ENCODE measurements at regions not wholly inside any gene's neighbourhood (a gene's known extent, or its start where the extent isn't known, plus 50 kb on each side); places are given as distances from the start of the nearest gene placed in this dataset.

- peaks cover 5% of the 10 kb centered on the region for H3K4me1 ChIP-seq (ENCODE audit: control insufficient read depth, insufficient read depth, low read length)
- peak; percentile 10 for TF ChIP-seq CTCF (conservative IDR thresholded peaks at IDR 0.05)
- H3K9me3 ChIP-seq (ENCODE audit: control insufficient read depth, low read length): no peaks in the 10 kb centered on the region
- Mint-ChIP-seq H3K36me3 (ENCODE audit: low read depth) (no peaks in the 10 kb centered on the region), H3K9me3 (no peaks in the 10 kb centered on the region), H3K27ac (no peak overlapping the region), H3K27me3 (ENCODE audit: insufficient read depth) (no peaks in the 10 kb centered on the region), H3K4me1 (no peaks in the 10 kb centered on the region), H3K4me3 (no peak overlapping the region)
- WGBS, 2 experiments (ENCODE audit: insufficient coverage in 1 of 2, insufficient read length in 1 of 2): 90 to 93% methylated on average over 5 to 6 of the region's 6 CpGs
- H3K27ac ChIP-seq (ENCODE audit: low read depth, low read length): no peak overlapping the region
- H3K27me3 ChIP-seq (ENCODE audit: control insufficient read depth, insufficient read depth, low read length, poor library complexity, severe bottlenecking): no peaks in the 10 kb centered on the region
- no peaks in the 10 kb centered on the region for H3K36me3 ChIP-seq (ENCODE audit: control insufficient read depth, insufficient read depth, low read length)
- H3K4me3 ChIP-seq (ENCODE audit: low read length): no peak overlapping the region
- DNase-seq: no peak
- no peak overlapping the region for H3K9ac ChIP-seq (ENCODE audit: extremely low read depth, low read length, poor library complexity, severe bottlenecking)
These were observed 382.2 kb downstream of the FUT8 start for GRCh38 chr14:65794674-65795279.

- 94 to 95% methylated on average over 6 to 8 of the region's 8 CpGs for WGBS, 2 experiments (ENCODE audit: insufficient coverage in 1 of 2, insufficient read length in 1 of 2)
- no peaks in the 10 kb centered on the region for H3K36me3 ChIP-seq (ENCODE audit: control insufficient read depth, insufficient read depth, low read length)
- no peak for TF ChIP-seq CTCF (conservative IDR thresholded peaks at IDR 0.05)
- Mint-ChIP-seq H3K36me3 (ENCODE audit: low read depth) (no peaks in the 10 kb centered on the region), H3K27ac (no peak overlapping the region), H3K4me3 (no peak overlapping the region), H3K4me1 (no peaks in the 10 kb centered on the region), H3K27me3 (ENCODE audit: insufficient read depth) (peaks cover 5% of the 10 kb centered on the region), H3K9me3 (no peaks in the 10 kb centered on the region)
- H3K4me3 ChIP-seq (ENCODE audit: low read length): no peak overlapping the region
- no peaks in the 10 kb centered on the region for H3K27me3 ChIP-seq (ENCODE audit: control insufficient read depth, insufficient read depth, low read length, poor library complexity, severe bottlenecking)
- no peaks in the 10 kb centered on the region for H3K4me1 ChIP-seq (ENCODE audit: control insufficient read depth, insufficient read depth, low read length)
- no peak overlapping the region for H3K9ac ChIP-seq (ENCODE audit: extremely low read depth, low read length, poor library complexity, severe bottlenecking)
- no peak for DNase-seq
- no peak overlapping the region for H3K27ac ChIP-seq (ENCODE audit: low read depth, low read length)
- H3K9me3 ChIP-seq (ENCODE audit: control insufficient read depth, low read length): no peaks in the 10 kb centered on the region
These were observed 385.7 kb downstream of the FUT8 start for GRCh38 chr14:65798216-65798615.

- Histone ChIP-seq H3K27ac (ENCODE audit: low read depth, low read length) (no peak overlapping the region), H3K4me3 (ENCODE audit: low read length) (no peak overlapping the region), H3K9me3 (ENCODE audit: control insufficient read depth, low read length) (no peaks in the 10 kb centered on the region), H3K4me1 (ENCODE audit: control insufficient read depth, insufficient read depth, low read length) (no peaks in the 10 kb centered on the region), H3K9ac (ENCODE audit: extremely low read depth, low read length, poor library complexity, severe bottlenecking) (no peak overlapping the region), H3K36me3 (ENCODE audit: control insufficient read depth, insufficient read depth, low read length) (no peaks in the 10 kb centered on the region), H3K27me3 (ENCODE audit: control insufficient read depth, insufficient read depth, low read length, poor library complexity, severe bottlenecking) (no peaks in the 10 kb centered on the region)
- H3K4me1 Mint-ChIP-seq: no peaks in the 10 kb centered on the region
- no peak for TF ChIP-seq CTCF (conservative IDR thresholded peaks at IDR 0.05)
- no peak overlapping the region for H3K4me3 Mint-ChIP-seq
- no peaks in the 10 kb centered on the region for H3K9me3 Mint-ChIP-seq
- no peak overlapping the region for H3K27ac Mint-ChIP-seq
- H3K27me3 Mint-ChIP-seq (ENCODE audit: insufficient read depth): peaks cover 5% of the 10 kb centered on the region
- DNase-seq: no peak
- 89 to 96% methylated on average over 4 to 6 of the region's 6 CpGs for WGBS, 2 experiments (ENCODE audit: insufficient coverage in 1 of 2, insufficient read length in 1 of 2)
- H3K36me3 Mint-ChIP-seq (ENCODE audit: low read depth): no peaks in the 10 kb centered on the region
These were observed 388.2 kb downstream of the FUT8 start for GRCh38 chr14:65800694-65801093.

Data from endodermal cell (in vitro differentiated cells).